HG03175 (cell line): ENCODE measurements at regions not wholly inside any gene's neighbourhood (a gene's known extent, or its start where the extent isn't known, plus 50 kb on each side); places are given as distances from the start of the nearest gene placed in this dataset.
"Not testable (repeated sequence)": the region's sequence is repeated elsewhere in the genome, so short reads cannot be mapped to it uniquely, and the experiment has no call there.

Experiments used
- ATAC-seq: cut with Tn5 transposase; IDR thresholded peaks from one replicate; pipeline ENCODE4 v1.9.1; 2021; ENCODE audit warnings: mild to moderate bottlenecking, moderate library complexity; ENCODE audit not compliant: unreplicated experiment

GRCh38 chr5:91635950-91636734 is 253.0 kb upstream of the ARRDC3 start:
- no peak for ATAC-seq

DNA sequence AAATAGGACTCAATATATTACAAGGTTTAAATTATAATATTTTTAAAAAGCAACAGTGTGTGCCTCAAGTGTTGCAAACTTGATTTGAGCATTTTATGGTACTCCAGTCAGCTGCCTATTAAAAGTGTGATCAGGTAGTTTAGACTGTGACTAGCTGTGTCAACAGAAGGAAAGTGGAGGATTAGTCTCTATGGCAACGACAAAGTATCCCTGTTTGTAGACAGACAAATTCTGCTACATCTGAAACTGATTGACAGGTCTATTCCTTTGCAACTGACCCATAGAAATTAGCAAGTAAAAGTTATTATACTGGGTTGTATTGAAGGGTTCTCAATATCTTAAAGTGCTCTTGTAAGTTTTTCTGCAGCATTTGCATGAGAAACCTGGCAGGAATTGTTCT is 249.8 kb upstream of the ARRDC3 start:
- ATAC-seq, result no peak

GRCh38 chr5:91611746-91612145 is 228.6 kb upstream of the ARRDC3 start:
- ATAC-seq, result no peak

DNA sequence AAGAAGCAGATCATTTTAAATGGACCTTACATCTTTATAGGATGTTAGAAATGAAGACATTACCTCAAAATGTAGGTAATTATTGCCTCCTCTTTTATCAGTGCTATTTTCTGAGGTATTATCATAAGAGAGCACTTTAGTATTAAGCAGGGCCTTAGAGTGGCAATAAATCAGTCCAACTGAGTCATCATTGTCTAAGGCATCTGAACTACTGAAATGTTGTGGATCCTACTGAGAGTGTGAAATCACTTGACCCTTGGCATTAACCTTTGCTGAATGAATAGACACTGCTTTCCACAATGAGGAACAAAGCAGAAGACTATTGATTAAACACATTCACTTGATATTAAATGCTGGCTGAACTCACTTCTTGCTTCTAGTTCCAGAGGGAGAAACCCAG is 224.6 kb upstream of the ARRDC3 start:
- ATAC-seq, result no peak

DNA sequence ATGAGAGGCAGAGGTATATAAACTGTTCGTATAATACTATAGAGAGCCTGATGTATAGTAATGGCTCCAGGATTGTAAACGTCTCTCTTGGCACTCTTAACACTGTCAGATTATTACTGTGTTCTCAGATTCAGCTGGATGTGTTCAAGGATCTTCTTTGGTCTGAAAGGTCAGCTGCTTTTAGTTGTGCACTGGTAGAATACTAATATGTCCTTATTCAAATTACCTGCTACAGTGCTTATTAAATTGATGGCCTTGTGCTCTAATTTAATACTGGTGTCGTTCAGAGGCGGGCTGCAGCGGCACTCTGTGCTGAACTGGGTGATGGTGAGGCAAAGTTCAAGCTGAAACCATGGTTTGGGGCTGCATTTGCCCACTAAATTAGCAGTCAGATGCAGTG is 216.7 kb upstream of the ARRDC3 start:
- ATAC-seq, result no peak

- ATAC-seq, result no peak
These were observed 215.1 kb upstream of the ARRDC3 start for GRCh38 chr5:91598216-91598615.

DNA sequence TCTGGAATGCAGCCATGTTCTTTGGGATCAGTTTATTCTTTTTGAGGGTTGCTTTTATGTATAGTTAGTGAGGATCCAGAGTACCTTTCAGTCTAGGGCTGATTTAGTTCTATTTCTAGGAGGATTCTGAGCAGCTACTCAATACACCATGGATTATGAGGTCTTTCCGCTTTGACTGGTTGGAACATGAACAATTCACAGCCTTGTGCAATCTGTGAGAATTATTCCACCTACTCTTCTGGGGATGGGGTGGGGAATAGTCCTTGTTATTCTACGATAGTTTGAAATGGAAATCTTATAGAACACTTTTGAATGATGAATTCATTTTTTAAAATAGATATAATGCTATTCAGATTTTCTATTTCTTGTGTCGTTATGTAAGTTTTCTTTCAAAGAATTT is 212.3 kb upstream of the ARRDC3 start:
- no peak for ATAC-seq

DNA sequence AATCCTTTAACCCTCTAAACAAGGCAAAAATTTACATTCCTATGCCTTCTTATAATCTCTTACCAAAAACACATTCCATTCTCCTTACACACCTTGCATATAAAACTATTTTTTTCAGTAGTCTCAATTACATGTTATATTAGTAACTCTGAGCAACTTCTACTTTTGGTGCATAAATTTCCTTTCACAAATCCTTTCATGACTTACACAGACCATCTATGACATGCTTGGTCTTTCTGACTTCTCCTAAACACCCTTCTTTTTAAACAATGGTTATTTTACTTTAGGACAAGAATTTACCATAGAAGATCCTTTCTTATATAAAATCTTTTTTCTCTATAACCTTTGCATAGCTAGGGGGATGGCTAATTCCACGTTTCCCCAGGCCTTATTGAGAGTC is 208.0 kb upstream of the ARRDC3 start:
- ATAC-seq, result no peak

- ATAC-seq, result no peak
These were observed 203.1 kb upstream of the ARRDC3 start for GRCh38 chr5:91586232-91586631.

DNA sequence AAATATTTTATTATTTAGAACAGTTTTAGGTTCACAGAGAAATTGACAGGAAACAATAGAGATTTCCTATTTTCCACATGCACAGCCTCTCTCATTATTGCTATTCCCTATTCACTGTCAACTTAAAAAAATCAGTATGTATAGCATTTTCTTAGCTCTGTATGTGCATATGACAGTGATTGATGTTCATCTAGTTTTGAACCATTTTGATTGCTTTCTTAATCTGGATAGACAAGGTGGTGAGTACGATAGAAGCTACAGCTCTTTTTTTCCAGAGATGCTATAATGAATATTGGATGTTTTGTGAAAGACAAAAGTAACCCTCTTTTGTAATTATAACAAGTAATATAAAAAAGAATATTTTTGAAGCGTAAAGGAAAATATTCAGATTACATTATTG is 201.2 kb upstream of the ARRDC3 start:
- ATAC-seq, result no peak

GRCh38 chr5:91566012-91566411 is 182.9 kb upstream of the ARRDC3 start:
- ATAC-seq, result not testable (repeated sequence)

- ATAC-seq, result no peak
These were observed 179.8 kb upstream of the ARRDC3 start for GRCh38 chr5:91562922-91563321.

DNA sequence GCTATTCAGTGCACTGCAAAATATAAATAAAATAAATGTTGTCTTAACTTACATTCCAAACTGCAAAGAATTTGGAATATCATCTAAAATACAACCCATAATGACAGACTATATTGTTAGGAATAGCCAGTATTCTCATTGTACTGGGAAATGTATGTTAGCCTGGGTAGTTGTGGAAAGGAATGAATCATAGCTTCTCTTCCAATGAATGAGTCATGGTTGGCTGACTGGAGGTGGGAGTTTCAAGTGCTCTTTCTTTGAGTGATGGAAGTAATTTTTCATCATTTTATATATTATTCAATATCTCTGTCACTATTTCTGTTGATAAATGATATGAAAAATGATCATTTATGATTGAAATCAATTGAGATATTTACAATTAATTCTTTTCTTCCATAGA is 158.6 kb upstream of the ARRDC3 start:
- ATAC-seq, result no peak

DNA sequence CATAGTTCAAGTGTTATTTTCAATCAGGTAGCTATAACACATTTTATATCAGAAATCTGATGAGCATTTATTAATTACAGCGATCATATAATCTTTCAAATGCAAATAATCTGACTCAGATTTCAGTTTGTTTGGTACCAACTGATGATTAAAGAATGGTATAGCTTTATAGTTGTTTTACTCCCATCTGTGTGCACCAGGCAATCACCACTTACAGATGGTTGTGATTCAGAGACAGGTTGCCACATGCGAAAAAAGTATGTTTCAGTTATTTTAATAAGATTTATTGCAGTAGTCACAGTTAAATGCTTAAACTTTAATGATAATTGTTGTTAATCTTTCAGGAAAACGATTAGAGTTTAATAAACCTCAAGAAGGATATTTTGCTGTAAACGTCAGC is 155.1 kb upstream of the ARRDC3 start:
- ATAC-seq, result no peak

- ATAC-seq, result no peak
These were observed 152.4 kb upstream of the ARRDC3 start for GRCh38 chr5:91535499-91535898.

GRCh38 chr5:91534332-91534731 is 151.2 kb upstream of the ARRDC3 start:
- no peak for ATAC-seq

- no peak for ATAC-seq
These were observed 149.7 kb upstream of the ARRDC3 start for GRCh38 chr5:91532779-91533178.

DNA sequence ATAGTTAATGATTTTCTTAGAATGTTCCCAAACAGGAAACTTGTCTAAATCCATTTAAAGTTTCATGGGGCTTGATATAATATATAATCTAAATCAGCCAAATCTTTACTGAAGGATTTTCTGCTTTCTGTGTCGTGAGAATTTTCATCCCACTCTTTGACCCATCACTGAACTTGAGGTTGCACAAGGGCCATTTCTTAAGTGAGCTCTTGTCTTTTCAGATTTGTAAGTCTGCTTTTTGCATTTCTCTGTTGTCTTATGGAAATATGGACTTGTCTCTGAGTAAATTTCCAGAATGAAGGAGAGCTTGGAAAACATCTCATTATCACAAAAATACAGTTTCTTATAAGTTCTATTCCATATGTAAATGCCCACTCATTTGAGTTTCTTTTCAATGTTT is 149.2 kb upstream of the ARRDC3 start:
- no peak for ATAC-seq

GRCh38 chr5:91528831-91529230 is 145.7 kb upstream of the ARRDC3 start:
- ATAC-seq, result no peak

GRCh38 chr5:91521785-91522184 is 138.7 kb upstream of the ARRDC3 start:
- ATAC-seq, result no peak

- no peak for ATAC-seq
These were observed 138.2 kb upstream of the ARRDC3 start for GRCh38 chr5:91521334-91521733.

- no peak for ATAC-seq
These were observed 131.3 kb upstream of the ARRDC3 start for GRCh38 chr5:91514400-91514799.

DNA sequence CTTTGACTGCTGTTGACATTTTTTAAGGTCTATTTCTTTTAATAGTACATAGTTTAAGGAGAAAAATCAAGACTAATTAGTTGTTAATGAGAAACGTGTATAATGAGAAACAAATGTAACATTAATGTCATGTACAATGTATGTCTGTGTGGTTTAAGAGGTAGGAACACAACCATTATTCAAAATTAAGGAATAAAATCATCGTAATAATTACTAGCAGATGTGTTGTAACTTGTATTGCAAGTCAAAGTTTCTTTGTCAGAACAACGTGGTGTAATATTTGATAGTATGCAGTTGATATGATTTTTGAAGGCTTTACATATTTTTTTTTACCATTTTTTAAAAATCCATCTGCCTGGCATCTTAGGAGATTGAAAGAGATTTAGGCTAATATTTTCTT is 120.2 kb upstream of the ARRDC3 start:
- no peak for ATAC-seq
